DOHH2 (cell line): ENCODE measurements at regions not wholly inside any gene's neighbourhood (a gene's known extent, or its start where the extent isn't known, plus 50 kb on each side); places are given as distances from the start of the nearest gene placed in this dataset.

Experiments
- EZH2phosphoT487 ChIP-seq: fragments of 200-600 bp; sonication (generic); IDR thresholded peaks from 2 replicates; pipeline ENCODE4 v1.6.1; 2017; ENCODE audit warnings: borderline replicate concordance, mild to moderate bottlenecking, antibody characterized with exemption, low read length, moderate library complexity, mixed read lengths
- TF ChIP-seq, protein P1 (sequence below): fragments of 200-600 bp; sonication (generic); IDR thresholded peaks from one replicate; pipeline ENCODE4 v1.5.1; 2014; ENCODE audit warnings: antibody characterized with exemption, mild to moderate bottlenecking, low read depth, low read length; ENCODE audit not compliant: poor library complexity, severe bottlenecking

DNA sequence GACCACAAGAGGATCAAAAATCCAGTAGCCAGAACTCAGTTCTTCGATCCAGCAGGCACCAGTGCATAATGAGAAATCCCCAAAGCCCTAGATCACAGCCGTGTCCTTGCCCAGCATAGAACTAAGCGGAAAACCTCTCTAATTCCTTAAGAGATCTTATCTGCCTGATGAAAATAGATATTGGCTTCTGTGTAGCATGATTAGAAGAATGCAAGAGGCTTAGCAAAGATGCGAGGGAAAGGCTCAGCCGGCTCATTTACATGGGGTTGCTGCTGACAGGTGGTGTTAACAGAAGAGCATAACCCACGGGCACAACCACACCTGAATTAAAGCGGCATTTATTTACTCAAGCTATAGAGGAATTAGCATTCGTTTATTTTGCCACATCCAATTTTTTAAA, 400.0 kb upstream of the ADAMTS16 start:
- TF ChIP-seq, protein P1, sequence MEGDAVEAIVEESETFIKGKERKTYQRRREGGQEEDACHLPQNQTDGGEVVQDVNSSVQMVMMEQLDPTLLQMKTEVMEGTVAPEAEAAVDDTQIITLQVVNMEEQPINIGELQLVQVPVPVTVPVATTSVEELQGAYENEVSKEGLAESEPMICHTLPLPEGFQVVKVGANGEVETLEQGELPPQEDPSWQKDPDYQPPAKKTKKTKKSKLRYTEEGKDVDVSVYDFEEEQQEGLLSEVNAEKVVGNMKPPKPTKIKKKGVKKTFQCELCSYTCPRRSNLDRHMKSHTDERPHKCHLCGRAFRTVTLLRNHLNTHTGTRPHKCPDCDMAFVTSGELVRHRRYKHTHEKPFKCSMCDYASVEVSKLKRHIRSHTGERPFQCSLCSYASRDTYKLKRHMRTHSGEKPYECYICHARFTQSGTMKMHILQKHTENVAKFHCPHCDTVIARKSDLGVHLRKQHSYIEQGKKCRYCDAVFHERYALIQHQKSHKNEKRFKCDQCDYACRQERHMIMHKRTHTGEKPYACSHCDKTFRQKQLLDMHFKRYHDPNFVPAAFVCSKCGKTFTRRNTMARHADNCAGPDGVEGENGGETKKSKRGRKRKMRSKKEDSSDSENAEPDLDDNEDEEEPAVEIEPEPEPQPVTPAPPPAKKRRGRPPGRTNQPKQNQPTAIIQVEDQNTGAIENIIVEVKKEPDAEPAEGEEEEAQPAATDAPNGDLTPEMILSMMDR, result no peak
- no peak for TF ChIP-seq EZH2phosphoT487
